T-helper 1 cell treated with Interleukin-12 subunit alpha and Interleukin-12 subunit beta and Interleukin-4 antibody, amounts not matched to agents 30 μg/mL and 1 μg/mL, for 36 hours (primary cell): ENCODE measurements at regions not wholly inside any gene's neighbourhood (a gene's known extent, or its start where the extent isn't known, plus 50 kb on each side); places are given as distances from the start of the nearest gene placed in this dataset.

ENCODE experiments used
- H3K27ac Mint-ChIP-seq: one replicate; pipeline ENCODE4 v1.8.0; 2021; ENCODE audit warnings: mild to moderate bottlenecking, mixed read lengths
- H3K27me3 Mint-ChIP-seq: one replicate; pipeline ENCODE4 v1.8.0; 2021; ENCODE audit warnings: low read depth, mixed read lengths
- H3K36me3 Mint-ChIP-seq: one replicate; pipeline ENCODE4 v1.8.0; 2021; ENCODE audit warnings: low read depth, mixed read lengths
- H3K4me1 Mint-ChIP-seq: one replicate; pipeline ENCODE4 v1.8.0; 2021; ENCODE audit warnings: low read depth, mixed read lengths
- H3K4me3 Mint-ChIP-seq: one replicate; pipeline ENCODE4 v1.8.0; 2021; ENCODE audit warnings: mild to moderate bottlenecking, moderate library complexity, mixed read lengths
- H3K9me3 Mint-ChIP-seq: one replicate; pipeline ENCODE4 v1.8.0; 2021; ENCODE audit warnings: mixed read lengths

GRCh38 chr5:98604721-98605425 is 168.6 kb upstream of the RGMB start:
- Mint-ChIP-seq H3K4me1 (no peaks in the 10 kb centered on the region), H3K27ac (no peak overlapping the region), H3K27me3 (no peaks in the 10 kb centered on the region), H3K36me3 (no peaks in the 10 kb centered on the region), H3K9me3 (peaks cover 9% of the 10 kb centered on the region), H3K4me3 (no peak overlapping the region)

- H3K27ac Mint-ChIP-seq = no peak overlapping the region
- H3K4me1 Mint-ChIP-seq = no peaks in the 10 kb centered on the region
- peaks cover 5% of the 10 kb centered on the region for H3K9me3 Mint-ChIP-seq
- H3K36me3 Mint-ChIP-seq = no peaks in the 10 kb centered on the region
- no peaks in the 10 kb centered on the region for H3K27me3 Mint-ChIP-seq
- H3K4me3 Mint-ChIP-seq = no peak overlapping the region
These were observed 168.0 kb upstream of the RGMB start for GRCh38 chr5:98605426-98605825.

- Mint-ChIP-seq H3K4me1 (no peaks in the 10 kb centered on the region), H3K36me3 (no peaks in the 10 kb centered on the region), H3K9me3 (peaks cover 2% of the 10 kb centered on the region), H3K4me3 (no peak overlapping the region), H3K27ac (no peak overlapping the region), H3K27me3 (no peaks in the 10 kb centered on the region)
These were observed 166.5 kb upstream of the RGMB start for GRCh38 chr5:98606961-98607360.

GRCh38 chr5:98608052-98608451 is 165.4 kb upstream of the RGMB start:
- Mint-ChIP-seq H3K27me3 (no peaks in the 10 kb centered on the region), H3K4me1 (no peaks in the 10 kb centered on the region), H3K9me3 (no peaks in the 10 kb centered on the region), H3K4me3 (no peak overlapping the region), H3K27ac (no peak overlapping the region), H3K36me3 (no peaks in the 10 kb centered on the region)

GRCh38 chr5:98614341-98614740 is 159.1 kb upstream of the RGMB start:
- Mint-ChIP-seq H3K36me3 (no peaks in the 10 kb centered on the region), H3K27me3 (peaks cover 4% of the 10 kb centered on the region), H3K4me3 (no peak overlapping the region), H3K27ac (no peak overlapping the region), H3K9me3 (no peaks in the 10 kb centered on the region), H3K4me1 (no peaks in the 10 kb centered on the region)

GRCh38 chr5:98621821-98622220 is 151.6 kb upstream of the RGMB start:
- Mint-ChIP-seq H3K4me1 (no peaks in the 10 kb centered on the region), H3K27ac (no peak overlapping the region), H3K36me3 (no peaks in the 10 kb centered on the region), H3K9me3 (no peaks in the 10 kb centered on the region), H3K4me3 (no peak overlapping the region), H3K27me3 (no peaks in the 10 kb centered on the region)

- no peaks in the 10 kb centered on the region for H3K36me3 Mint-ChIP-seq
- no peaks in the 10 kb centered on the region for H3K4me1 Mint-ChIP-seq
- no peak overlapping the region for H3K4me3 Mint-ChIP-seq
- no peaks in the 10 kb centered on the region for H3K9me3 Mint-ChIP-seq
- H3K27me3 Mint-ChIP-seq = no peaks in the 10 kb centered on the region
- H3K27ac Mint-ChIP-seq = no peak overlapping the region
These were observed 149.2 kb upstream of the RGMB start for GRCh38 chr5:98624145-98624880.

- Mint-ChIP-seq H3K4me1 (no peaks in the 10 kb centered on the region), H3K27me3 (no peaks in the 10 kb centered on the region), H3K9me3 (no peaks in the 10 kb centered on the region), H3K36me3 (no peaks in the 10 kb centered on the region), H3K27ac (no peak overlapping the region), H3K4me3 (no peak overlapping the region)
These were observed 146.3 kb upstream of the RGMB start for GRCh38 chr5:98627121-98627520.

- H3K27me3 Mint-ChIP-seq = no peaks in the 10 kb centered on the region
These were observed 142.8 kb upstream of the RGMB start for GRCh38 chr5:98630621-98631020.

GRCh38 chr5:98631311-98632054 is 142.0 kb upstream of the RGMB start:
- Mint-ChIP-seq H3K4me1 (no peaks in the 10 kb centered on the region), H3K27ac (no peak overlapping the region), H3K36me3 (no peaks in the 10 kb centered on the region)

More at GRCh38 chr5:98630621-98631020, 142.8 kb upstream of the RGMB start:
- Mint-ChIP-seq H3K4me1 (no peaks in the 10 kb centered on the region), H3K27ac (no peak overlapping the region), H3K4me3 (no peak overlapping the region), H3K9me3 (no peaks in the 10 kb centered on the region), H3K36me3 (no peaks in the 10 kb centered on the region)

GRCh38 chr5:98635656-98636055 is 137.8 kb upstream of the RGMB start:
- no peaks in the 10 kb centered on the region for H3K27me3 Mint-ChIP-seq
- H3K4me3 Mint-ChIP-seq = no peak overlapping the region
- H3K36me3 Mint-ChIP-seq = no peaks in the 10 kb centered on the region
- no peaks in the 10 kb centered on the region for H3K4me1 Mint-ChIP-seq
- H3K27ac Mint-ChIP-seq = no peak overlapping the region
- no peaks in the 10 kb centered on the region for H3K9me3 Mint-ChIP-seq

More at GRCh38 chr5:98631311-98632054, 142.0 kb upstream of the RGMB start:
- no peaks in the 10 kb centered on the region for H3K9me3 Mint-ChIP-seq
- no peak overlapping the region for H3K4me3 Mint-ChIP-seq
- H3K27me3 Mint-ChIP-seq = no peaks in the 10 kb centered on the region

GRCh38 chr5:98637116-98637515 is 136.3 kb upstream of the RGMB start:
- Mint-ChIP-seq H3K4me3 (no peak overlapping the region), H3K4me1 (no peaks in the 10 kb centered on the region), H3K27ac (no peak overlapping the region), H3K27me3 (no peaks in the 10 kb centered on the region), H3K36me3 (no peaks in the 10 kb centered on the region), H3K9me3 (no peaks in the 10 kb centered on the region)

- H3K4me3 Mint-ChIP-seq = no peak overlapping the region
- H3K9me3 Mint-ChIP-seq = no peaks in the 10 kb centered on the region
- H3K36me3 Mint-ChIP-seq = no peaks in the 10 kb centered on the region
- H3K4me1 Mint-ChIP-seq = no peaks in the 10 kb centered on the region
- H3K27me3 Mint-ChIP-seq = no peaks in the 10 kb centered on the region
- H3K27ac Mint-ChIP-seq = no peak overlapping the region
These were observed 135.9 kb upstream of the RGMB start for GRCh38 chr5:98637557-98637956.

- Mint-ChIP-seq H3K27ac (no peak overlapping the region), H3K9me3 (no peaks in the 10 kb centered on the region), H3K4me1 (no peaks in the 10 kb centered on the region), H3K4me3 (no peak overlapping the region), H3K36me3 (no peaks in the 10 kb centered on the region), H3K27me3 (no peaks in the 10 kb centered on the region)
These were observed 135.4 kb upstream of the RGMB start for GRCh38 chr5:98638111-98638510.

- Mint-ChIP-seq H3K36me3 (no peaks in the 10 kb centered on the region), H3K9me3 (no peaks in the 10 kb centered on the region), H3K4me3 (no peak overlapping the region), H3K27ac (no peak overlapping the region), H3K4me1 (no peaks in the 10 kb centered on the region), H3K27me3 (no peaks in the 10 kb centered on the region)
These were observed 134.8 kb upstream of the RGMB start for GRCh38 chr5:98638701-98639100.
